B cell (primary cell): ENCODE measurements at regions not wholly inside any gene's neighbourhood (a gene's known extent, or its start where the extent isn't known, plus 50 kb on each side); places are given as distances from the start of the nearest gene placed in this dataset.

Experiments used
- ATAC-seq: fragments of 200-7000 bp; cut with Tn5 transposase; one replicate; pipeline ENCODE4 v1.10.0; 2021; ENCODE audit warnings: low read depth, mild to moderate bottlenecking, moderate number of reproducible peaks, moderate library complexity
- CTCF ChIA-PET: fragments of 350-600 bp; sonication (Branson Sonifier 250); formaldehyde crosslinking; loops from one replicate; lab custom pipeline; 2021; ENCODE audit warnings: antibody characterized with exemption, inconsistent platforms; lab: Charles Lee
- POLR2A ChIA-PET: fragments of 350-600 bp; sonication (Branson Sonifier 250); formaldehyde crosslinking; loops from one replicate; lab custom pipeline; 2021; ENCODE audit warnings: antibody characterized with exemption; lab: Charles Lee
- DNase-seq: peaks from one replicate; pipeline ENCODE4 v3.0.0; 2013
- H2AFZ ChIP-seq: 2 replicates; pipeline ENCODE4 v1.6.1; 2012; ENCODE audit warnings: mild to moderate bottlenecking, low read depth, low read length; ENCODE audit not compliant: insufficient read depth, poor library complexity, severe bottlenecking
- H3K27ac ChIP-seq, 2 donors: 1 replicate in 1 of 2; 2 replicates in 1 of 2; pipeline ENCODE4 v1.5.1; 2012 to 2013; ENCODE audit warnings: low read length in 2 of 2, mild to moderate bottlenecking in 2 of 2, moderate library complexity in 1 of 2
- H3K27me3 ChIP-seq, 4 experiments: fragments of 200-600 bp in 1 of 4; sonication (generic) in 1 of 4; replicated peaks in 1 of 4; 1 replicate in 2 of 4; 2 replicates in 2 of 4; pipeline versions ENCODE4 v1.6.1 to v1.7.0; 2013 to 2016; ENCODE audit warnings: low read length in 3 of 4, mild to moderate bottlenecking in 2 of 4, mixed read lengths in 1 of 4, moderate library complexity in 1 of 4; ENCODE audit not compliant: insufficient read depth in 4 of 4, control insufficient read depth in 3 of 4; ENCODE audit errors: control extremely low read depth in 1 of 4
- H3K36me3 ChIP-seq, 2 experiments: replicated peaks in 1 of 2; 1 replicate in 1 of 2; 2 replicates in 1 of 2; pipeline versions ENCODE4 v1.6.1 to v1.7.1; 2013; ENCODE audit warnings: low read length in 1 of 2; ENCODE audit not compliant: insufficient read depth in 2 of 2, control insufficient read depth in 1 of 2; ENCODE audit errors: control extremely low read depth in 1 of 2, extremely low read depth in 1 of 2
- H3K4me1 ChIP-seq, 2 donors: fragments of 200-600 bp in 1 of 2; sonication (generic) in 1 of 2; 1 replicate in 1 of 2; 2 replicates in 1 of 2; pipeline versions ENCODE4 v1.5.1 to v1.6.1; 2013 to 2017; ENCODE audit warnings: low read length in 2 of 2; ENCODE audit not compliant: control insufficient read depth in 2 of 2, insufficient read depth in 2 of 2
- H3K4me2 ChIP-seq: replicated peaks from 2 replicates; pipeline ENCODE3; 2012; ENCODE audit warnings: mild to moderate bottlenecking, low read depth, low read length; ENCODE audit not compliant: poor library complexity, severe bottlenecking
- H3K4me3 ChIP-seq, 5 experiments: fragments of 200-600 bp in 1 of 5; sonication (generic) in 1 of 5; 1 replicate in 3 of 5; 2 replicates in 2 of 5; pipeline versions ENCODE4 v1.5.1 to v1.7.0; 2011 to 2016; ENCODE audit warnings: low read length in 4 of 5, mild to moderate bottlenecking in 4 of 5, low read depth in 2 of 5, control low read depth in 1 of 5, moderate library complexity in 1 of 5; ENCODE audit not compliant: insufficient read depth in 1 of 5; ENCODE audit errors: control extremely low read depth in 1 of 5, extremely low read depth in 1 of 5
- H3K79me2 ChIP-seq: fragments of 200-600 bp; sonication (generic); one replicate; pipeline ENCODE4 v1.6.0; 2016; ENCODE audit warnings: low read length; ENCODE audit not compliant: control insufficient read depth, insufficient read depth
- H3K9ac ChIP-seq: fragments of 200-600 bp; sonication (generic); 2 replicates; pipeline ENCODE4 v1.6.1; 2017; ENCODE audit warnings: mild to moderate bottlenecking, low read length, moderate library complexity
- H3K9me3 ChIP-seq, 3 donors: one replicate each; pipeline versions ENCODE4 v1.6.1 to v1.7.1; 2013; ENCODE audit warnings: low read length in 2 of 3; ENCODE audit not compliant: control insufficient read depth in 2 of 3, insufficient read depth in 1 of 3; ENCODE audit errors: control extremely low read depth in 1 of 3
- H4K20me1 ChIP-seq: 2 replicates; pipeline ENCODE4 v1.6.0; 2012; ENCODE audit warnings: mild to moderate bottlenecking, low read length; ENCODE audit not compliant: insufficient read depth, control insufficient read depth, poor library complexity, severe bottlenecking
- H3K27ac Mint-ChIP-seq: one replicate; pipeline ENCODE4 v1.8.0; 2021; ENCODE audit warnings: mixed read lengths
- H3K27me3 Mint-ChIP-seq: one replicate; pipeline ENCODE4 v1.8.0; 2021; ENCODE audit warnings: mixed read lengths
- H3K4me1 Mint-ChIP-seq: one replicate; pipeline ENCODE4 v1.8.0; 2021; ENCODE audit warnings: mixed read lengths
- H3K4me3 Mint-ChIP-seq: one replicate; pipeline ENCODE4 v1.8.0; 2021; ENCODE audit warnings: mixed read lengths
- H3K9me3 Mint-ChIP-seq: one replicate; pipeline ENCODE4 v1.8.0; 2022; ENCODE audit warnings: mixed read lengths; ENCODE audit not compliant: insufficient read depth
- EZH2 ChIP-seq: IDR thresholded peaks from 2 replicates; pipeline ENCODE4 v1.6.1; 2012; ENCODE audit warnings: borderline replicate concordance, low read depth, mild to moderate bottlenecking, moderate library complexity, low read length; ENCODE audit not compliant: insufficient read depth, poor library complexity, severe bottlenecking
- WGBS: methylation state at CpG from one replicate; pipeline ENCODE4 v1.1.5; 2013; ENCODE audit warnings: missing lambda C conversion rate; ENCODE audit not compliant: insufficient coverage; 5-methylcytosine and 5-hydroxymethylcytosine counted together
- intact Hi-C: fragments of 100-400 bp; cut with micrococcal nuclease; formaldehyde crosslinking; loops from one replicate; pipeline ENCODE4 v1.10.0; 2022
- TF ChIP-seq, protein P1 (sequence below): fragments of 200-600 bp; IDR thresholded peaks from one replicate; pipeline ENCODE4 v1.8.0; 2022; ENCODE audit warnings: antibody characterized with exemption, mild to moderate bottlenecking

DNA sequence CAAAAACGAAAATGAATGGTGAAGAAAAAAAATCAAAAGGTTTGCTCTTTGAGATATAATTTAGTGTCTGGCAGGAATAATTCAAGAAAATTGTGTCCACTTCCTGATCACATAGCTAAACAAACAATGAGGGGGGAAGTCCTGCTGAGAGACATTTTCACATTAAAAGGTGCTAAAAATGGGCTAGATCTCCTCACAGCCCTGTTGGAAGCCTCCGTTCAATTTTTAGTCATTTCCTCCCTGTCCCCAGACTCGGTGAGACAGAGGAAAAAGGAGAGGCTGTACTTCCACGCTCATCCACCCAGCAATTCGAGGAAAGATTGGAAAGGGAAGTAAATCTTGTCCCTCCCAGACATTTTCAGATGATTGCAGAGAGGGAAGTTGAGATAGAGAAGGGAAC lies 103.7 kb downstream of the BARHL2 start:
- intact Hi-C loops: no loop called here
- no peak overlapping the region for H3K9ac ChIP-seq
- H3K9me3 Mint-ChIP-seq: no peaks in the 10 kb centered on the region
- no peak overlapping the region for H3K27ac ChIP-seq
- H4K20me1 ChIP-seq: no peaks in the 10 kb centered on the region
- H2AFZ ChIP-seq: no peak overlapping the region
- ATAC-seq: no peak
- H3K36me3 ChIP-seq: no peaks in the 10 kb centered on the region
- no peak for DNase-seq
- no peaks in the 10 kb centered on the region for H3K4me1 ChIP-seq
- H3K4me2 ChIP-seq: no peak overlapping the region
- H3K9me3 ChIP-seq: no peaks in the 10 kb centered on the region
- no peaks in the 10 kb centered on the region for H3K27me3 Mint-ChIP-seq
- H3K4me3 ChIP-seq: no peak overlapping the region
- H3K4me1 Mint-ChIP-seq: no peaks in the 10 kb centered on the region
- no peak for TF ChIP-seq EZH2
- TF ChIP-seq, protein P1, sequence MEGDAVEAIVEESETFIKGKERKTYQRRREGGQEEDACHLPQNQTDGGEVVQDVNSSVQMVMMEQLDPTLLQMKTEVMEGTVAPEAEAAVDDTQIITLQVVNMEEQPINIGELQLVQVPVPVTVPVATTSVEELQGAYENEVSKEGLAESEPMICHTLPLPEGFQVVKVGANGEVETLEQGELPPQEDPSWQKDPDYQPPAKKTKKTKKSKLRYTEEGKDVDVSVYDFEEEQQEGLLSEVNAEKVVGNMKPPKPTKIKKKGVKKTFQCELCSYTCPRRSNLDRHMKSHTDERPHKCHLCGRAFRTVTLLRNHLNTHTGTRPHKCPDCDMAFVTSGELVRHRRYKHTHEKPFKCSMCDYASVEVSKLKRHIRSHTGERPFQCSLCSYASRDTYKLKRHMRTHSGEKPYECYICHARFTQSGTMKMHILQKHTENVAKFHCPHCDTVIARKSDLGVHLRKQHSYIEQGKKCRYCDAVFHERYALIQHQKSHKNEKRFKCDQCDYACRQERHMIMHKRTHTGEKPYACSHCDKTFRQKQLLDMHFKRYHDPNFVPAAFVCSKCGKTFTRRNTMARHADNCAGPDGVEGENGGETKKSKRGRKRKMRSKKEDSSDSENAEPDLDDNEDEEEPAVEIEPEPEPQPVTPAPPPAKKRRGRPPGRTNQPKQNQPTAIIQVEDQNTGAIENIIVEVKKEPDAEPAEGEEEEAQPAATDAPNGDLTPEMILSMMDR: no peak
- H3K79me2 ChIP-seq: no peaks in the 10 kb centered on the region
- H3K4me3 Mint-ChIP-seq: no peak overlapping the region
- no peaks in the 10 kb centered on the region for H3K27me3 ChIP-seq
- 60% methylated on average over 1 of the region's 5 CpGs for WGBS
- H3K27ac Mint-ChIP-seq: no peak overlapping the region
- CTCF ChIA-PET: no interaction called here
- POLR2A ChIA-PET: no interaction called here

DNA sequence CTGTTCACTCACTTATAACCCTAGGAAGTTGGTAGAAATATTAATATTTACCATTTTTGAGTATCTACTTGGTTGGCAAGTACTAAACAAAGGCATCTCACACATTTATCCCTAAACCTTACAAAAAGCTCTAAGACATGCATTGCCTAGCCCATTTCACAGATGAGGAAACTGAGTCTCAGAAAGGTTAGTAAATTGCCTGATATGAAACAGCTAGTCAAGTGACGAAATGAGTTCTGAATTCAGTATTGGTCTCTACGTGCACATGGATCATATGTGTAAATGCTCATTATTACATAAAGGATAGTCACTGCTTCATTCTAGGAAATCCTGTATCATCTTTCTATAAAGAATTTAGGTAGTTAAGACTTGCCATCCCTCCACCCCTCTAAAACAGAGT lies 105.1 kb downstream of the BARHL2 start:
- Histone ChIP-seq H3K27ac (no peak overlapping the region), H3K4me3 (no peak overlapping the region), H3K9ac (no peak overlapping the region), H3K4me2 (no peak overlapping the region), H3K27me3 (no peaks in the 10 kb centered on the region), H4K20me1 (no peaks in the 10 kb centered on the region), H2AFZ (no peak overlapping the region), H3K79me2 (no peaks in the 10 kb centered on the region), H3K9me3 (no peaks in the 10 kb centered on the region), H3K36me3 (no peaks in the 10 kb centered on the region), H3K4me1 (no peaks in the 10 kb centered on the region)
- WGBS: no CpG with 5 or more reads among the region's 2 CpGs
- POLR2A ChIA-PET: no interaction called here
- H3K27ac Mint-ChIP-seq: no peak overlapping the region
- H3K9me3 Mint-ChIP-seq: no peaks in the 10 kb centered on the region
- ATAC-seq (no peak), DNase-seq (no peak)
- H3K4me1 Mint-ChIP-seq: no peaks in the 10 kb centered on the region
- no peak overlapping the region for H3K4me3 Mint-ChIP-seq
- TF ChIP-seq EZH2: no peak
- TF ChIP-seq, protein P1: no peak
- no peaks in the 10 kb centered on the region for H3K27me3 Mint-ChIP-seq
- CTCF ChIA-PET: no interaction called here
- intact Hi-C loops: no loop called here
